GM12892 (cell line): ENCODE measurements at regions not wholly inside any gene's neighbourhood (a gene's known extent, or its start where the extent isn't known, plus 50 kb on each side); places are given as distances from the start of the nearest gene placed in this dataset.

Source experiments
- POLR2A ChIP-seq: IDR thresholded peaks from 2 replicates; pipeline ENCODE4 v1.6.1; 2011; ENCODE audit warnings: low read depth, low read length, control low read depth
- TAF1 ChIP-seq: IDR thresholded peaks from 2 replicates; pipeline ENCODE4 v1.6.1; 2011; ENCODE audit warnings: low read depth, mild to moderate bottlenecking, control low read depth, low read length, borderline replicate concordance

DNA sequence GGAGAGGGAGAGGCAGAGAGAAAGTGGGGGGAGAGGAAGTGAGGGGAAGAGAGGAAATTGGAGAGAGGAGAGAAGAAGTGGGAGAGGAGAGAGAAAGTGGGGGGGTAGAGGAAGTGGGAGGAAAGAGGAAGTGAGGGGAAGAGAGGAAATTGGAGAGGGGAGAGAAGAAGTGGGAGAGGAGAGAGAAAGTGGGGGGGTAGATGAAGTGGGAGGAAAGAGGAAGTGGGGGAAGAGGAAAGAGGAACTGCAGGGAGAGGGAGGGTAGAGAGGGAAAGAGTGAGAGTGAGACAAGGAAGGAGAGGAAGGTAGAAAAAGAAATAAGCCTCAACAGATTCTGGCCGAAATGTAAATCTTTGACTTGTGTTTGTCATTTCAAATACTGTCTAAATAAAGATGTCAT, 146.6 kb downstream of the KLF12 start:
- no peak for TF ChIP-seq POLR2A
- no peak for TF ChIP-seq TAF1
